ENCODE measurements at regions not wholly inside any gene's neighbourhood (a gene's known extent, or its start where the extent isn't known, plus 50 kb on each side); places are given as distances from the start of the nearest gene placed in this dataset.

- no peak for DNase-seq
Measured at GRCh38 chr5:57414857-57415256, 67.8 kb downstream of the ACTBL2 start.

GRCh38 chr5:57414191-57414590, 68.4 kb downstream of the ACTBL2 start:
- Histone ChIP-seq H3K9me3 (ENCODE audit: low read length) (no peaks in the 10 kb centered on the region), H3K4me3 (ENCODE audit: low read length) (no peak overlapping the region), H3K36me3 (ENCODE audit: insufficient read depth, low read length) (no peaks in the 10 kb centered on the region), H3K27ac (ENCODE audit: low read depth, low read length) (no peak overlapping the region), H3K27me3 (ENCODE audit: insufficient read depth, low read length, poor library complexity, severe bottlenecking) (no peaks in the 10 kb centered on the region), H3K4me1 (ENCODE audit: insufficient read depth, low read length) (no peaks in the 10 kb centered on the region)
- Mint-ChIP-seq H3K27ac (no peak overlapping the region), H3K4me1 (no peaks in the 10 kb centered on the region), H3K4me3 (no peak overlapping the region), H3K36me3 (no peaks in the 10 kb centered on the region), H3K9me3 (no peaks in the 10 kb centered on the region), H3K27me3 (peaks cover 4 to 13% of the 10 kb centered on the region in 2 donors)
- no peak for DNase-seq
- CTCF ChIA-PET: no interaction called here
- POLR2A ChIA-PET: no interaction called here

More at GRCh38 chr5:57414857-57415256, 67.8 kb downstream of the ACTBL2 start:
- no peak overlapping the region for H3K4me3 Mint-ChIP-seq
- Histone ChIP-seq H3K4me3 (ENCODE audit: low read length) (no peak overlapping the region), H3K9me3 (ENCODE audit: low read length) (no peaks in the 10 kb centered on the region), H3K27me3 (ENCODE audit: insufficient read depth, low read length, poor library complexity, severe bottlenecking) (no peaks in the 10 kb centered on the region), H3K4me1 (ENCODE audit: insufficient read depth, low read length) (no peaks in the 10 kb centered on the region), H3K27ac (ENCODE audit: low read depth, low read length) (no peak overlapping the region), H3K36me3 (ENCODE audit: insufficient read depth, low read length) (no peaks in the 10 kb centered on the region)
- H3K4me1 Mint-ChIP-seq: no peaks in the 10 kb centered on the region
- H3K36me3 Mint-ChIP-seq: no peaks in the 10 kb centered on the region
- ChIA-PET POLR2A (no interaction called here), CTCF (no interaction called here)
- no peaks in the 10 kb centered on the region for H3K9me3 Mint-ChIP-seq
- H3K27ac Mint-ChIP-seq: no peak overlapping the region
- H3K27me3 Mint-ChIP-seq: peaks cover 5 to 13% of the 10 kb centered on the region in 2 donors

- no peak for DNase-seq
- no peaks in the 10 kb centered on the region for H3K4me1 ChIP-seq (ENCODE audit: insufficient read depth, low read length)
- H3K27ac ChIP-seq (ENCODE audit: low read depth, low read length): no peak overlapping the region
- H3K4me3 ChIP-seq (ENCODE audit: low read length): no peak overlapping the region
- no peaks in the 10 kb centered on the region for H3K36me3 ChIP-seq (ENCODE audit: insufficient read depth, low read length)
- Mint-ChIP-seq H3K4me3 (no peak overlapping the region), H3K4me1 (no peaks in the 10 kb centered on the region), H3K27ac (no peak overlapping the region), H3K9me3 (no peaks in the 10 kb centered on the region), H3K27me3 (peaks cover 4 to 8% of the 10 kb centered on the region in 2 donors), H3K36me3 (no peaks in the 10 kb centered on the region)
- ChIA-PET POLR2A (no interaction called here), CTCF (no interaction called here)
- H3K27me3 ChIP-seq (ENCODE audit: insufficient read depth, low read length, poor library complexity, severe bottlenecking): no peaks in the 10 kb centered on the region
- H3K9me3 ChIP-seq (ENCODE audit: low read length): no peaks in the 10 kb centered on the region
Measured at GRCh38 chr5:57413145-57413544, 69.5 kb downstream of the ACTBL2 start.

- Mint-ChIP-seq H3K4me3 (no peak overlapping the region), H3K9me3 (no peaks in the 10 kb centered on the region), H3K36me3 (no peaks in the 10 kb centered on the region), H3K27ac (no peak overlapping the region), H3K4me1 (no peaks in the 10 kb centered on the region), H3K27me3 (peaks cover 4 to 8% of the 10 kb centered on the region in 2 donors)
- DNase-seq: no peak
- H3K27me3 ChIP-seq (ENCODE audit: insufficient read depth, low read length, poor library complexity, severe bottlenecking): no peaks in the 10 kb centered on the region
- H3K4me1 ChIP-seq (ENCODE audit: insufficient read depth, low read length): no peaks in the 10 kb centered on the region
- no peaks in the 10 kb centered on the region for H3K36me3 ChIP-seq (ENCODE audit: insufficient read depth, low read length)
- H3K4me3 ChIP-seq (ENCODE audit: low read length): no peak overlapping the region
- H3K9me3 ChIP-seq (ENCODE audit: low read length): no peaks in the 10 kb centered on the region
- CTCF ChIA-PET: no interaction called here
- POLR2A ChIA-PET: no interaction called here
- H3K27ac ChIP-seq (ENCODE audit: low read depth, low read length): no peak overlapping the region
Measured at GRCh38 chr5:57412680-57413079, 69.9 kb downstream of the ACTBL2 start.

- no peak overlapping the region for H3K27ac Mint-ChIP-seq
- H3K9me3 ChIP-seq (ENCODE audit: low read length): no peaks in the 10 kb centered on the region
- peaks cover 4 to 8% of the 10 kb centered on the region in 2 donors for H3K27me3 Mint-ChIP-seq
- CTCF ChIA-PET: no interaction called here
- no peaks in the 10 kb centered on the region for H3K27me3 ChIP-seq (ENCODE audit: insufficient read depth, low read length, poor library complexity, severe bottlenecking)
- H3K36me3 ChIP-seq (ENCODE audit: insufficient read depth, low read length): no peaks in the 10 kb centered on the region
- H3K4me3 ChIP-seq (ENCODE audit: low read length): no peak overlapping the region
- H3K36me3 Mint-ChIP-seq: no peaks in the 10 kb centered on the region
- POLR2A ChIA-PET: no interaction called here
- no peak for DNase-seq
- no peak overlapping the region for H3K4me3 Mint-ChIP-seq
- no peaks in the 10 kb centered on the region for H3K9me3 Mint-ChIP-seq
- no peaks in the 10 kb centered on the region for H3K4me1 ChIP-seq (ENCODE audit: insufficient read depth, low read length)
- no peaks in the 10 kb centered on the region for H3K4me1 Mint-ChIP-seq
- no peak overlapping the region for H3K27ac ChIP-seq (ENCODE audit: low read depth, low read length)
Measured at GRCh38 chr5:57411982-57412381, 70.6 kb downstream of the ACTBL2 start.

- Mint-ChIP-seq H3K36me3 (no peaks in the 10 kb centered on the region), H3K4me3 (no peak overlapping the region), H3K27me3 (no peaks in the 10 kb centered on the region), H3K9me3 (no peaks in the 10 kb centered on the region), H3K27ac (no peak overlapping the region), H3K4me1 (no peaks in the 10 kb centered on the region)
- H3K27me3 ChIP-seq (ENCODE audit: insufficient read depth, low read length, poor library complexity, severe bottlenecking): no peaks in the 10 kb centered on the region
- no peaks in the 10 kb centered on the region for H3K9me3 ChIP-seq (ENCODE audit: low read length)
- H3K4me3 ChIP-seq (ENCODE audit: low read length): no peak overlapping the region
- CTCF ChIA-PET: no interaction called here
- H3K27ac ChIP-seq (ENCODE audit: low read depth, low read length): no peak overlapping the region
- no peak for DNase-seq
- no peaks in the 10 kb centered on the region for H3K36me3 ChIP-seq (ENCODE audit: insufficient read depth, low read length)
- no peaks in the 10 kb centered on the region for H3K4me1 ChIP-seq (ENCODE audit: insufficient read depth, low read length)
- POLR2A ChIA-PET: no interaction called here
Measured at GRCh38 chr5:57410374-57411320, 72.0 kb downstream of the ACTBL2 start.

- Histone ChIP-seq H3K36me3 (ENCODE audit: insufficient read depth, low read length) (no peaks in the 10 kb centered on the region), H3K9me3 (ENCODE audit: low read length) (no peaks in the 10 kb centered on the region), H3K4me3 (ENCODE audit: low read length) (no peak overlapping the region), H3K27ac (ENCODE audit: low read depth, low read length) (no peak overlapping the region), H3K4me1 (ENCODE audit: insufficient read depth, low read length) (no peaks in the 10 kb centered on the region), H3K27me3 (ENCODE audit: insufficient read depth, low read length, poor library complexity, severe bottlenecking) (no peaks in the 10 kb centered on the region)
- POLR2A ChIA-PET: no interaction called here
- Mint-ChIP-seq H3K27me3 (peaks cover 0 to 4% of the 10 kb centered on the region in 2 donors), H3K4me1 (no peaks in the 10 kb centered on the region), H3K9me3 (peaks cover 0 to 2% (median 0%) of the 10 kb centered on the region in 5 donors), H3K27ac (no peak overlapping the region), H3K4me3 (no peak overlapping the region), H3K36me3 (no peaks in the 10 kb centered on the region)
- no peak for DNase-seq
- CTCF ChIA-PET: no interaction called here
Measured at GRCh38 chr5:57408714-57409113, 73.9 kb downstream of the ACTBL2 start.

- Histone ChIP-seq H3K36me3 (ENCODE audit: insufficient read depth, low read length) (no peaks in the 10 kb centered on the region), H3K27ac (ENCODE audit: low read depth, low read length) (no peak overlapping the region), H3K27me3 (ENCODE audit: insufficient read depth, low read length, poor library complexity, severe bottlenecking) (no peaks in the 10 kb centered on the region), H3K4me1 (ENCODE audit: insufficient read depth, low read length) (no peaks in the 10 kb centered on the region), H3K9me3 (ENCODE audit: low read length) (no peaks in the 10 kb centered on the region), H3K4me3 (ENCODE audit: low read length) (no peak overlapping the region)
- H3K27me3 Mint-ChIP-seq: peaks cover 0 to 6% of the 10 kb centered on the region in 2 donors
- no peak overlapping the region for H3K27ac Mint-ChIP-seq
- no peak for DNase-seq
- ChIA-PET CTCF (no interaction called here), POLR2A (no interaction called here)
- no peak overlapping the region for H3K4me3 Mint-ChIP-seq
- H3K9me3 Mint-ChIP-seq: peaks cover 0 to 2% (median 1%) of the 10 kb centered on the region in 5 donors
- H3K36me3 Mint-ChIP-seq: no peaks in the 10 kb centered on the region
- H3K4me1 Mint-ChIP-seq: no peaks in the 10 kb centered on the region
Measured at GRCh38 chr5:57408285-57408684, 74.3 kb downstream of the ACTBL2 start.
